BJ (cell line): ENCODE measurements at regions not wholly inside any gene's neighbourhood (a gene's known extent, or its start where the extent isn't known, plus 50 kb on each side); places are given as distances from the start of the nearest gene placed in this dataset.

Experiments
- CTCF ChIA-PET: fragments of 350-600 bp; formaldehyde crosslinking; extraction: SDS; loops from one replicate; lab custom pipeline; 2021; ENCODE audit warnings: antibody characterized with exemption, inconsistent platforms; lab: Yijun Ruan, JAX
- POLR2A ChIA-PET: fragments of 300-600 bp; sonication (Branson Sonifier 250); formaldehyde crosslinking; extraction: SDS; loops from one replicate; lab custom pipeline; 2021; ENCODE audit warnings: antibody characterized with exemption; lab: Charles Lee
- DNase-seq: peaks from one replicate; pipeline ENCODE4 v3.0.0-alpha.2; 2011; ENCODE audit warnings: low read depth
- H3K27me3 ChIP-seq: 2 replicates; pipeline ENCODE4 v1.6.0; 2011; ENCODE audit warnings: low read length; ENCODE audit not compliant: control insufficient read depth, insufficient read depth
- H3K36me3 ChIP-seq: 2 replicates; pipeline ENCODE4 v1.5.1; 2011; ENCODE audit warnings: low read length; ENCODE audit not compliant: control insufficient read depth, insufficient read depth
- H3K4me3 ChIP-seq: 2 replicates; pipeline ENCODE4 v1.5.1; 2011; ENCODE audit warnings: low read depth, mild to moderate bottlenecking, control low read depth, low read length
- TF ChIP-seq, protein P1 (sequence below): IDR thresholded peaks from 2 replicates; pipeline ENCODE4 v1.5.1; 2011; ENCODE audit warnings: low read depth, mild to moderate bottlenecking, control low read depth, inconsistent platforms, low read length, moderate library complexity; ENCODE audit not compliant: insufficient read depth

DNA sequence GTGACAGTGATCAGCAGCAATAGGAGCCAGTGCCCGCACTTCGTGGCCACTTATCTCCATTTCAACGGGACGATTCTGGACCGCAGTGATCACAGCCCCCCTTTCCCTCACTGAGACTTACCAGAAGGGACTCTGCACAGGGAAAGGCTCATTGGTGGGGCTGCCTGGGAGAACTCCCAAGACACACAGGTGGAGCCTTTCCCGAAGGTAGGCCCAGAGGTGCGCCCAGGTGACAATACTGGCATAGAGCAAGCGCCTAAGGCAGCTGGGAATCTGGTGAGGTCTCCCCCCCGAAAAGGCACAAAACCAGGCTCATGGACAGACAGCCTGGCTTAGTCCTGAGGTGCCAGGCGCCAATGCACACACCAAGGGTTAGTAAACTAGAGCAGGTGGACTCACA is 318.9 kb downstream of the AJAP1 start:
- no peak overlapping the region for H3K4me3 ChIP-seq
- POLR2A ChIA-PET: no interaction called here
- CTCF ChIA-PET: no interaction called here
- TF ChIP-seq, protein P1, sequence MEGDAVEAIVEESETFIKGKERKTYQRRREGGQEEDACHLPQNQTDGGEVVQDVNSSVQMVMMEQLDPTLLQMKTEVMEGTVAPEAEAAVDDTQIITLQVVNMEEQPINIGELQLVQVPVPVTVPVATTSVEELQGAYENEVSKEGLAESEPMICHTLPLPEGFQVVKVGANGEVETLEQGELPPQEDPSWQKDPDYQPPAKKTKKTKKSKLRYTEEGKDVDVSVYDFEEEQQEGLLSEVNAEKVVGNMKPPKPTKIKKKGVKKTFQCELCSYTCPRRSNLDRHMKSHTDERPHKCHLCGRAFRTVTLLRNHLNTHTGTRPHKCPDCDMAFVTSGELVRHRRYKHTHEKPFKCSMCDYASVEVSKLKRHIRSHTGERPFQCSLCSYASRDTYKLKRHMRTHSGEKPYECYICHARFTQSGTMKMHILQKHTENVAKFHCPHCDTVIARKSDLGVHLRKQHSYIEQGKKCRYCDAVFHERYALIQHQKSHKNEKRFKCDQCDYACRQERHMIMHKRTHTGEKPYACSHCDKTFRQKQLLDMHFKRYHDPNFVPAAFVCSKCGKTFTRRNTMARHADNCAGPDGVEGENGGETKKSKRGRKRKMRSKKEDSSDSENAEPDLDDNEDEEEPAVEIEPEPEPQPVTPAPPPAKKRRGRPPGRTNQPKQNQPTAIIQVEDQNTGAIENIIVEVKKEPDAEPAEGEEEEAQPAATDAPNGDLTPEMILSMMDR: no peak
- no peaks in the 10 kb centered on the region for H3K36me3 ChIP-seq
- H3K27me3 ChIP-seq: no peaks in the 10 kb centered on the region
- DNase-seq: no peak

DNA sequence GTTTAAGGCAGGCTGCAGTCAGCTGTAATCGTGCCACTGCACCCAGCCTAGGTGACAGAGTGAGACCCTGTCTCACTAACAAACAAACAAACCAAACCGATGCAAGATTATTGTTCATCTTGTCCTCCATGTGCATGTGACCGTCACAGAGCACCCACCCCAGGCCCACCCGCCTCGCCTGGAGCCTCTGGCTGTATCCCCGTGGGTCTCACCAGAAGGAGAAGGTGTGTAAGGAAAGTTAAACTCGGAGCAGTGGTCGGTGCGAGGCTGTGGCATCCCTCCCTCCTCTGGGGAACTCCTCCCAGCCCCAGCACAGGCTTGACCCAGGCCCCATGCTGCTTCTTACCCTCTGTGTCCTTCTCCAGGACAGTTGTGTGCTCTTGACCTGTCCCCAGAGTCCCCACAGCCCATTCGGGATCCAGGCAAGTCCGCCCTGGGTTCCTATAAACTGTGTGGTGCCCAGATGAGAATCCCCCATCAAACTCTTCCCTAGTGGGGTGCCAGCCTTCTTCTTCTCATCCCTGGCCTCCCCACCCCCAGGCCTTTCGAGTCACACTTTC is 318.4 kb downstream of the AJAP1 start:
- POLR2A ChIA-PET: no interaction called here
- TF ChIP-seq, protein P1: no peak
- Histone ChIP-seq H3K27me3 (no peaks in the 10 kb centered on the region), H3K4me3 (no peak overlapping the region), H3K36me3 (no peaks in the 10 kb centered on the region)
- DNase-seq: no peak
- CTCF ChIA-PET: no interaction called here

DNA sequence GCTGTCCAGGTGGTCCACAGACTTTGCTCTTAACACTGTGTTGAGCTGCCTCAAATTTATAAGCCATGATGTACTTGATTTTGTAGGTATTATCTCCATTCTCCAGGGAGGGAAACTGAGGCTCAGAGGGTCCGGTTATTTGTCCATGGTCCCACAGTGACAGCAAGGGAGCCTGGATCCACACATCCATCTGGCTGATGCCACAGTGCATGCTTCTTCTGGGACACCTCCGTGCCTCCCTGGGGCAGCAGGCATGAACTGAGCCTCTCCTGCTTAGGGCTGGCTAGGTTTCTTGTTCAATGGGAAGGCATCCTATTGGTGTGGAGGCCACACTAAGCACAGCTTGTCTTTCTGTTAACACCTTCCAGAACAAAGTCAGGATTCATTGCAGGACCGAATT is 317.3 kb downstream of the AJAP1 start:
- POLR2A ChIA-PET: no interaction called here
- TF ChIP-seq, protein P1: no peak
- Histone ChIP-seq H3K27me3 (no peaks in the 10 kb centered on the region), H3K4me3 (no peak overlapping the region), H3K36me3 (no peaks in the 10 kb centered on the region)
- DNase-seq: no peak
- CTCF ChIA-PET: no interaction called here

DNA sequence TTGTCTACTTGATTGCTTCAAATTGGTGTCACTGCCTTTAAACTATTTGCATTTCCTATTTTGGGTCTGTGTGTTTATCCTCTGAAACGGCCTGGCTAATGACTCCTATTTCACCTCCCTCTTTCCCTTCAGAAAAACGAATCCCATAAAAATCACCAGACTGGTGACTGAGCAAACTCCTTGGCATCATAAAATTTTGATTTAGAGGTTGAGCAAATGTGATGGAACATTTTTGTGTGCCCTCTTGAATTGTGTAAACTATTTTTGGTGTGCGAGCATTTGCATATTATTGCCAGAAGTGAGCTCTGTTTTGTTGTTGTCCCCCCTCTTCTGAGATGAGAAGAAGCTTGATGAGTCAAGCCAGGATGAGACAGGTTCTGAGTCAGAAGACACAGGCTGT is 316.1 kb downstream of the AJAP1 start:
- no peak for DNase-seq
- ChIA-PET POLR2A (no interaction called here), CTCF (no interaction called here)
- Histone ChIP-seq H3K27me3 (no peaks in the 10 kb centered on the region), H3K36me3 (no peaks in the 10 kb centered on the region), H3K4me3 (no peak overlapping the region)
- TF ChIP-seq, protein P1: no peak

DNA sequence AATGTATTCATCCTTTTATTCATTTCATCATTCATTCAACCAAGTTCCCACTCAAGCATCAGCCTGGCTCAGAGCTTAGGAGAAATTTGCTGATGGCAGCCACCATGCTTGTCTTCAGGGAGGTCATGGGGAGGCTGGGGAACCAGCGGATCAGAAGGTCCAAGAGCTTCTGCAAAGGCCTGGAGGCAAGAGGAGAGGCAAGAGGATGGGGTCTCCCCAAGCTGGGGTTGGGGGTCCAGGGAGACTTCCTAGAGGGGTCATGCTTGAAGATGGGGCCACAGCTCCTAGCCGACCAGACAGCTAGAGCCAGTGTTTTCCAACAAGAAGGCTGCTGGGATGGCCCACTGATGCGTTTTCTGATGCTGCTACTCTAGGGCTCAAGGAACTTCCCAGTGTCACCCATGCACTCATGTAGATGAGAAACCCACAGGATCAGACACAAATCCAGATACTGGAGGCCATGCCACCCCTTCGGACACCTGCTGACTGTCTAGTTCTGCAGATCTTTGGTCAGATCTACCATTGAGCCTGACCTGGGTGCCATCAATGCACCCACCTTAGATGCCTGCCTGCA is 315.2 kb downstream of the AJAP1 start:
- POLR2A ChIA-PET: no interaction called here
- no peaks in the 10 kb centered on the region for H3K27me3 ChIP-seq
- no peak overlapping the region for H3K4me3 ChIP-seq
- TF ChIP-seq, protein P1: no peak
- CTCF ChIA-PET: no interaction called here
- H3K36me3 ChIP-seq: no peaks in the 10 kb centered on the region
- DNase-seq: no peak
